Omental fat pad (tissue), 3 donors: ENCODE measurements at regions not wholly inside any gene's neighbourhood (a gene's known extent, or its start where the extent isn't known, plus 50 kb on each side); places are given as distances from the start of the nearest gene placed in this dataset.

Source experiments
- ATAC-seq: fragments of 150-250 bp; one replicate; pipeline ENCODE4 v1.9.1; 2016; ENCODE audit warnings: mild to moderate bottlenecking, moderate library complexity; ENCODE audit not compliant: low FRiP score
- DNase-seq: peaks from one replicate; pipeline ENCODE4 v3.0.0-alpha.2; 2019; ENCODE audit warnings: low spot score
- CTCF ChIP-seq, 3 donors: fragments of 450-650 bp; IDR thresholded peaks; one replicate each; pipeline ENCODE4 v1.5.1; 2016 to 2017; ENCODE audit warnings: antibody characterized with exemption in 3 of 3, mild to moderate bottlenecking in 3 of 3, moderate library complexity in 2 of 3

- DNase-seq: no peak
- TF ChIP-seq CTCF (IDR thresholded peaks at IDR 0.05): no peak
- ATAC-seq: no peak
Observed at GRCh38 chr6:74588094-74588832, 617.6 kb downstream of the COL12A1 start.

DNA sequence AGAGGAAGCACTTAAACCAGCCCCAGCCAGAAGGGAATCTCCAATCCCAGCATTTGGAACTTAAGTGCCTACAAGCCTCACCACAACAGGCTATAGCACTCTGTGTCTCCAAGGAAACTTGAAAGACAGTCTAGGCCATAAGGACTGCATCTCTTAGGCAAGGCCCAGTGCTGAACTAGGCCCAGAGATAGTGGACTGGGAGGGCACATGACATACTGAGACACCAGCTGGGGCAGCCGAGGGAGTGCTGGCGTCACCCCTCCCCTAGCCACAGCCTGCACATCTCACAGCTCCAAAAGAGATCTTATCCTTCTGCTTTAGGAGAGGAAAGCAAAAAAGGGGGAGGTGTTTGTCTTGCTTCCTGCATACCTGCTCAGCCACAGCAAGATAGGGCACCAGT is 618.5 kb downstream of the COL12A1 start:
- TF ChIP-seq CTCF (IDR thresholded peaks at IDR 0.05): no peak
- ATAC-seq (no peak), DNase-seq (no peak)

DNA sequence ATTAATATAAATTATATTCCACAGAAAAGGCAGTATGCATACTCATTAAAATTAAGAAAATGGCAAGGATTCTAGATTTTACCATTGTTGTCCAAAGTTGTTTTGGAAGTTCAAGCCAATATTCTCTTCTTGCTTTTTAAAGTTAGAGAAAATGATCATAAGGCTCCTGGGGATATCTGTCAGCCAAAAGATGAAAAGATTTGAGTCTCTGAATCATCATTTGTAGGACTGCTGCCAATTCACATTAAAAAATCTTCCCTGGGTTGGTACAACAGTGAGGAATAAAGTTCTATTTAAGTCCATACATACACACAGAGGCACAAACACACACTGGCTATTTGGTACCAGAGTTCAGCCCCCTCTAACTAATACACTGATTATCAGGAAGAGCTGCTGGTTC is 620.1 kb downstream of the COL12A1 start:
- ATAC-seq: no peak
- no peak for DNase-seq
- TF ChIP-seq CTCF (IDR thresholded peaks at IDR 0.05): no peak

DNA sequence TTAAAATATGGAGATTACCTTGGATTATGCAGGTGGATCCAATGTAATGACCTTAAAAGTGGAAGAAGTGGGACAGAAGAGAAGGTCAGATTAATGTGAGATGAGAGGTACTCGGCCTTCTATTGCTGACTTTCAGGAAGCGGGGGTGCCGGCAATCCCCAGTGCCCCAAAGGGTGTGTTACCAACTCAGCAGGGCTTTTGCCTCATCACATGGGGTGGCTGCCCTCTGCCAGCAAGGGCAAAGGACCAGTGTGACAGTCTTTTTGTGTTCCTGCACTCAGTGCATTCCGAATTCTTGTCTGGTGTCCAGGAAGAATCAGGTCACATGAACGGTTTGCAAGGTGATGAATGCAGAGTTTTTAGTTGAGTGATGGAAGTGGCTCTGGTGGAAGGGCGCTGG is 624.2 kb downstream of the COL12A1 start:
- no peak for TF ChIP-seq CTCF (IDR thresholded peaks at IDR 0.05)
- ATAC-seq (no peak), DNase-seq (no peak)

- no peak for ATAC-seq
- TF ChIP-seq CTCF (IDR thresholded peaks at IDR 0.05): no peak
- no peak for DNase-seq
Observed at GRCh38 chr6:74579794-74580193, 626.1 kb downstream of the COL12A1 start.

DNA sequence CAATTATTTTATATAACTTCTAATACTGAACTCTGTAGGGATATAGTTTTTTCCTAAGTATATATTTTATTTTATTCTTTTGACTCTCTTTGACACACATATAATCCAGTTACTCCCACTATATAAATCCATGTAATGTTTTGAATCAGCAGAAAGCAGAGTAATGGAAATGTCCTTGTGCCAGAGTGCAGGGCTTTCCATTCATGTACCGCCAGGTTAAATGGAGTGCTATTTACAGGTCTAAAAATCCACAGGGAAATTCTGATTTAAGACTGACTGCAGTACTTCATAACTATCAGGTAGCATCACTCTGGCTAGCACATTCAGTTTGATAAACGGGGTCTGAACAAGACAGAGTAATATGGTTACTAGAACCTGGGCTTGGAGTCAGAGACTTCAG is 626.8 kb downstream of the COL12A1 start:
- DNase-seq (no peak), ATAC-seq (no peak)
- TF ChIP-seq CTCF (IDR thresholded peaks at IDR 0.05): no peak

DNA sequence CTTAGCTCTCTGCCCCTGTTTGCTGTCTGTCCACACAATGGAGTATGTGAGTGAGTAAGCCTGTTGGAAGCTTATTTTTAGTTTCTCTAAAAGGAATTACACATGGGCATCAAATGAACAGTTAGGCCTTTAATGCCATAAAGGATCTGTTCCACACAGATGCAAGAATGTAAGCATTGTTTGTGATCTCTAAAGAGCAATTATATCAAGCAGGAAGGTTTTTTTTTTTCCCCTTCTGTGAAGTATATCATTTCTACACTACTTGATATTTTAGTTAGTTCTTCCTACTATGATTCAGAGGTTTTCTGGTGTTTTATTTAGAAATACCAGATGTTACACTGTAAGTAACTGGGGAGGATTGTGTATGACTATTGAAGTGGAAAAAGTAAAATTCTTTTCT is 627.5 kb downstream of the COL12A1 start:
- DNase-seq: no peak
- no peak for TF ChIP-seq CTCF (IDR thresholded peaks at IDR 0.05)
- no peak for ATAC-seq
